ENCODE measurements at regions not wholly inside any gene's neighbourhood (a gene's known extent, or its start where the extent isn't known, plus 50 kb on each side); places are given as distances from the start of the nearest gene placed in this dataset.

DNA sequence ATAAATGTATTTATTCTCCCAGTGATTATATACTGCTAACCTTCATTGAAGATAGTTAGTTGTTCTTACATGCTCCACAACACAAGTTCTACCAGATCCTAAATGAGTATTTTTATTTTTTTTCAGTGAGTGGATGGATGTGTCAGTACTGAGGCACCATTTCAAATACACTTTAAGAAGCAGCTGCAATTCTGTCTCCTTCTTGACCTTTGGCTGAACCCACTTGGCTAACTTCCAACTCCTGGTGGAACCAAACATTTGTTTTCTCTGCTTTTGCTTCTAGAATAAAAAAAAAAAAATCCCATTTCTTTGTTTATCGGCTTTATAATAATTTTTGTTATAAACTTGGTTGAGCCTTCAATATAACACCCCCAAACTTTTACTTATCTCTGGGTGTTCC, 458.3 kb upstream of the MAP3K7 start:
- no peak for DNase-seq
- WGBS (ENCODE audit: insufficient coverage), result no CpG with 5 or more reads among the region's 1 CpG

GRCh38 chr6:91043751-91044150, 456.9 kb upstream of the MAP3K7 start:
- H3K27ac ChIP-seq (ENCODE audit: insufficient read depth in 1 of 2, low read depth in 1 of 2, low read length in 2 of 2, poor library complexity in 1 of 2, severe bottlenecking in 2 of 2), result no peak overlapping the region
- ChIA-PET CTCF (no interaction called here), POLR2A (no interaction called here)
- WGBS (ENCODE audit: insufficient coverage), result no CpG with 5 or more reads among the region's 2 CpGs
- no peaks in the 10 kb centered on the region for H3K27me3 ChIP-seq (replicated peaks in 2 of 5; ENCODE audit: control insufficient read depth in 4 of 5, insufficient read depth in 5 of 5, low read length in 4 of 5)
- no peaks in the 10 kb centered on the region for H3K4me1 ChIP-seq (ENCODE audit: control extremely low read depth in 1 of 4, control insufficient read depth in 4 of 4, insufficient read depth in 4 of 4, low read length in 3 of 4)
- no peak overlapping the region for H3K4me3 ChIP-seq (ENCODE audit: control insufficient read depth in 1 of 7, extremely low read depth in 1 of 7, insufficient read depth in 4 of 7, low read depth in 2 of 7, low read length in 6 of 7)
- no peaks in the 10 kb centered on the region for H3K36me3 ChIP-seq (ENCODE audit: control insufficient read depth in 4 of 4, insufficient read depth in 4 of 4, low read length in 3 of 4)
- DNase-seq, result no peak
- H3K9me3 ChIP-seq (ENCODE audit: control extremely low read depth in 1 of 5, control insufficient read depth in 4 of 5, insufficient read depth in 2 of 5, low read depth in 1 of 5, low read length in 4 of 5), result no peaks in the 10 kb centered on the region

More for the DNA sequence above, 458.3 kb upstream of the MAP3K7 start:
- Histone ChIP-seq H3K4me1 (ENCODE audit: control extremely low read depth in 1 of 4, control insufficient read depth in 4 of 4, insufficient read depth in 4 of 4, low read length in 3 of 4) (no peaks in the 10 kb centered on the region), H3K27ac (ENCODE audit: insufficient read depth in 1 of 2, low read depth in 1 of 2, low read length in 2 of 2, poor library complexity in 1 of 2, severe bottlenecking in 2 of 2) (no peak overlapping the region), H3K9me3 (ENCODE audit: control extremely low read depth in 1 of 5, control insufficient read depth in 4 of 5, insufficient read depth in 2 of 5, low read depth in 1 of 5, low read length in 4 of 5) (no peaks in the 10 kb centered on the region), H3K36me3 (ENCODE audit: control insufficient read depth in 4 of 4, insufficient read depth in 4 of 4, low read length in 3 of 4) (no peaks in the 10 kb centered on the region), H3K27me3 (replicated peaks in 2 of 5; ENCODE audit: control insufficient read depth in 4 of 5, insufficient read depth in 5 of 5, low read length in 4 of 5) (no peaks in the 10 kb centered on the region), H3K4me3 (ENCODE audit: control insufficient read depth in 1 of 7, extremely low read depth in 1 of 7, insufficient read depth in 4 of 7, low read depth in 2 of 7, low read length in 6 of 7) (no peak overlapping the region)
- POLR2A ChIA-PET, result no interaction called here
- CTCF ChIA-PET, result no interaction called here

GRCh38 chr6:91042656-91043055, 455.8 kb upstream of the MAP3K7 start:
- Histone ChIP-seq H3K27ac (ENCODE audit: insufficient read depth in 1 of 2, low read depth in 1 of 2, low read length in 2 of 2, poor library complexity in 1 of 2, severe bottlenecking in 2 of 2) (no peak overlapping the region), H3K4me1 (ENCODE audit: control extremely low read depth in 1 of 4, control insufficient read depth in 4 of 4, insufficient read depth in 4 of 4, low read length in 3 of 4) (no peaks in the 10 kb centered on the region), H3K4me3 (ENCODE audit: control insufficient read depth in 1 of 7, extremely low read depth in 1 of 7, insufficient read depth in 4 of 7, low read depth in 2 of 7, low read length in 6 of 7) (no peak overlapping the region), H3K36me3 (ENCODE audit: control insufficient read depth in 4 of 4, insufficient read depth in 4 of 4, low read length in 3 of 4) (no peaks in the 10 kb centered on the region), H3K9me3 (ENCODE audit: control extremely low read depth in 1 of 5, control insufficient read depth in 4 of 5, insufficient read depth in 2 of 5, low read depth in 1 of 5, low read length in 4 of 5) (no peaks in the 10 kb centered on the region), H3K27me3 (replicated peaks in 2 of 5; ENCODE audit: control insufficient read depth in 4 of 5, insufficient read depth in 5 of 5, low read length in 4 of 5) (no peaks in the 10 kb centered on the region)
- ChIA-PET CTCF (no interaction called here), POLR2A (no interaction called here)
- DNase-seq, result no peak
- WGBS (ENCODE audit: insufficient coverage), result 100% methylated on average over 2 of the region's 2 CpGs

DNA sequence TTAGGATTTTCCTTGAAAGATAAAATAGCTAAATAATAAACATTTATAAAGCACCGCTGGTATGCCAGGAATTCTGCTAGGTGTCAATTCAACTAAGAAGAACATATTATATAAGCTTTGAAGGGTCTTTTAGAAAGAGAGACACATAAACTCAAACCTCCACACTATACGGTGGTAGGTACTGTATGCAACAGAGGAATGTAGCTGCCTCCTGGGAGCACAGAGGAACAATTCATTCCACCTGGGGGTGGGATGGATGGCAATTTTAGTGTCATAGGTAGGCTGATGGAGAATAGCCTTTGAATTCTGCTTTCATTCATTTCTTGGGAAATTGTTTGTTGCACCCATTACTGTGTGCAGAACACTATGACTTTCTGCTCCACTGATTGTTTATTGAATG, 447.1 kb upstream of the MAP3K7 start:
- Histone ChIP-seq H3K4me3 (ENCODE audit: control insufficient read depth in 1 of 7, extremely low read depth in 1 of 7, insufficient read depth in 4 of 7, low read depth in 2 of 7, low read length in 6 of 7) (no peak overlapping the region), H3K36me3 (ENCODE audit: control insufficient read depth in 4 of 4, insufficient read depth in 4 of 4, low read length in 3 of 4) (no peaks in the 10 kb centered on the region), H3K27me3 (replicated peaks in 2 of 5; ENCODE audit: control insufficient read depth in 4 of 5, insufficient read depth in 5 of 5, low read length in 4 of 5) (peaks cover 0 to 9% (median 2%) of the 10 kb centered on the region in 5 experiments), H3K27ac (ENCODE audit: insufficient read depth in 1 of 2, low read depth in 1 of 2, low read length in 2 of 2, poor library complexity in 1 of 2, severe bottlenecking in 2 of 2) (no peak overlapping the region), H3K4me1 (ENCODE audit: control extremely low read depth in 1 of 4, control insufficient read depth in 4 of 4, insufficient read depth in 4 of 4, low read length in 3 of 4) (no peaks in the 10 kb centered on the region), H3K9me3 (ENCODE audit: control extremely low read depth in 1 of 5, control insufficient read depth in 4 of 5, insufficient read depth in 2 of 5, low read depth in 1 of 5, low read length in 4 of 5) (no peaks in the 10 kb centered on the region)
- ChIA-PET POLR2A (no interaction called here), CTCF (no interaction called here)
- no CpG with 5 or more reads among the region's 2 CpGs for WGBS (ENCODE audit: insufficient coverage)
- no peak for DNase-seq

- 96% methylated on average over 4 of the region's 4 CpGs for WGBS (ENCODE audit: insufficient coverage)
- Histone ChIP-seq H3K36me3 (ENCODE audit: control insufficient read depth in 4 of 4, insufficient read depth in 4 of 4, low read length in 3 of 4) (no peaks in the 10 kb centered on the region), H3K27ac (ENCODE audit: insufficient read depth in 1 of 2, low read depth in 1 of 2, low read length in 2 of 2, poor library complexity in 1 of 2, severe bottlenecking in 2 of 2) (no peak overlapping the region), H3K9me3 (ENCODE audit: control extremely low read depth in 1 of 5, control insufficient read depth in 4 of 5, insufficient read depth in 2 of 5, low read depth in 1 of 5, low read length in 4 of 5) (no peaks in the 10 kb centered on the region), H3K4me1 (ENCODE audit: control extremely low read depth in 1 of 4, control insufficient read depth in 4 of 4, insufficient read depth in 4 of 4, low read length in 3 of 4) (no peaks in the 10 kb centered on the region), H3K4me3 (ENCODE audit: control insufficient read depth in 1 of 7, extremely low read depth in 1 of 7, insufficient read depth in 4 of 7, low read depth in 2 of 7, low read length in 6 of 7) (no peak overlapping the region), H3K27me3 (replicated peaks in 2 of 5; ENCODE audit: control insufficient read depth in 4 of 5, insufficient read depth in 5 of 5, low read length in 4 of 5) (peaks cover 0 to 9% (median 2%) of the 10 kb centered on the region in 5 experiments)
- POLR2A ChIA-PET, result no interaction called here
- DNase-seq, result no peak
- CTCF ChIA-PET, result interaction anchor here (0.5 kb wide), 1 partner anchor 1086 kb away, joined by 3 read pairs; no protein-coding TSS in a partner anchor
Observed at GRCh38 chr6:91031581-91031980, 444.7 kb upstream of the MAP3K7 start.

- ChIA-PET CTCF (no interaction called here), POLR2A (no interaction called here)
- Histone ChIP-seq H3K4me1 (ENCODE audit: control extremely low read depth in 1 of 4, control insufficient read depth in 4 of 4, insufficient read depth in 4 of 4, low read length in 3 of 4) (no peaks in the 10 kb centered on the region), H3K36me3 (ENCODE audit: control insufficient read depth in 4 of 4, insufficient read depth in 4 of 4, low read length in 3 of 4) (no peaks in the 10 kb centered on the region), H3K27me3 (replicated peaks in 2 of 5; ENCODE audit: control insufficient read depth in 4 of 5, insufficient read depth in 5 of 5, low read length in 4 of 5) (peaks cover 0 to 9% (median 2%) of the 10 kb centered on the region in 5 experiments), H3K4me3 (ENCODE audit: control insufficient read depth in 1 of 7, extremely low read depth in 1 of 7, insufficient read depth in 4 of 7, low read depth in 2 of 7, low read length in 6 of 7) (no peak overlapping the region), H3K27ac (ENCODE audit: insufficient read depth in 1 of 2, low read depth in 1 of 2, low read length in 2 of 2, poor library complexity in 1 of 2, severe bottlenecking in 2 of 2) (no peak overlapping the region), H3K9me3 (ENCODE audit: control extremely low read depth in 1 of 5, control insufficient read depth in 4 of 5, insufficient read depth in 2 of 5, low read depth in 1 of 5, low read length in 4 of 5) (no peaks in the 10 kb centered on the region)
- 100% methylated on average over 4 of the region's 6 CpGs for WGBS (ENCODE audit: insufficient coverage)
- no peak for DNase-seq
Observed at GRCh38 chr6:91029211-91029610, 442.3 kb upstream of the MAP3K7 start.

DNA sequence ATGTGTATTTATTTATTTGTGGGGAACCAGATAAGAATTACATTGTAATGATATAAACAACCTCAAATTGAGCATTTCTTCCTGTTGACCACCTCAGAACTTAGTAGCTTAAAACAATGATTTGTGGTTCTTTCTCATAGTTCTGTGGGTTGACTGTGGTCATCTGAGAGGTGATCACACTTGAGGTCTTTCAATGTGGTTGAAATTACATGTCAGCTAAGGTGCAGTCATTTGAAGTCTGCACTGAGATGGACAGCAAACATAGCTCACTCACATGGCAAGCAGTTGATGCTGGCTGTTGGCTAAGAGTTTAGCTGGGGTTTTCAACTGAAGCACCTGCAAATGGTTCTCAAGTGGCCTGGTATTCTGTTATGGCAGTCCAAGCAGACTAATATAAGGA, 436.7 kb upstream of the MAP3K7 start:
- no peak overlapping the region for H3K27ac ChIP-seq (ENCODE audit: insufficient read depth in 1 of 2, low read depth in 1 of 2, low read length in 2 of 2, poor library complexity in 1 of 2, severe bottlenecking in 2 of 2)
- no peaks in the 10 kb centered on the region for H3K4me1 ChIP-seq (ENCODE audit: control extremely low read depth in 1 of 4, control insufficient read depth in 4 of 4, insufficient read depth in 4 of 4, low read length in 3 of 4)
- no peaks in the 10 kb centered on the region for H3K27me3 ChIP-seq (replicated peaks in 2 of 5; ENCODE audit: control insufficient read depth in 4 of 5, insufficient read depth in 5 of 5, low read length in 4 of 5)
- POLR2A ChIA-PET, result interaction anchor here (0.5 kb wide), 1 partner anchor 156 kb away, joined by 3 read pairs; no protein-coding TSS in a partner anchor
- no peaks in the 10 kb centered on the region for H3K36me3 ChIP-seq (ENCODE audit: control insufficient read depth in 4 of 4, insufficient read depth in 4 of 4, low read length in 3 of 4)
- H3K9me3 ChIP-seq (ENCODE audit: control extremely low read depth in 1 of 5, control insufficient read depth in 4 of 5, insufficient read depth in 2 of 5, low read depth in 1 of 5, low read length in 4 of 5), result no peaks in the 10 kb centered on the region
- DNase-seq, result no peak
- H3K4me3 ChIP-seq (ENCODE audit: control insufficient read depth in 1 of 7, extremely low read depth in 1 of 7, insufficient read depth in 4 of 7, low read depth in 2 of 7, low read length in 6 of 7), result no peak overlapping the region
- CTCF ChIA-PET, result no interaction called here

Data from common myeloid progenitor, CD34-positive (primary cell).